ENCODE measurements at regions not wholly inside any gene's neighbourhood (a gene's known extent, or its start where the extent isn't known, plus 50 kb on each side); places are given as distances from the start of the nearest gene placed in this dataset.

GRCh38 chr3:177883957-177884356, 652.3 kb upstream of the KCNMB2 start:
- no peak for TF ChIP-seq TAF1 (IDR thresholded peaks at IDR 0.05; ENCODE audit: borderline replicate concordance, low read depth, low read length)
- no peak for TF ChIP-seq POLR2A (IDR thresholded peaks at IDR 0.05; ENCODE audit: low read depth, low read length)
- TF ChIP-seq POLR2AphosphoS5 (IDR thresholded peaks at IDR 0.05; ENCODE audit: low read depth, low read length) = no peak
